8988T (cell line): ENCODE measurements at regions not wholly inside any gene's neighbourhood (a gene's known extent, or its start where the extent isn't known, plus 50 kb on each side); places are given as distances from the start of the nearest gene placed in this dataset.
"Not testable (repeated sequence)": the region's sequence is repeated elsewhere in the genome, so short reads cannot be mapped to it uniquely, and the experiment has no call there.

Experiments
- DNase-seq: peaks from one replicate; pipeline ENCODE4 v3.0.0; 2011

GRCh38 chr20:60785301-60785700, 466.8 kb upstream of the CDH4 start:
- no peak for DNase-seq

- DNase-seq: no peak
Measured at GRCh38 chr20:60785785-60786184, 466.3 kb upstream of the CDH4 start.

- DNase-seq: no peak
Measured at GRCh38 chr20:60786686-60787217, 465.3 kb upstream of the CDH4 start.

GRCh38 chr20:60787276-60787675, 464.8 kb upstream of the CDH4 start:
- DNase-seq: no peak

GRCh38 chr20:60788070-60788469, 464.0 kb upstream of the CDH4 start:
- DNase-seq: no peak

DNA sequence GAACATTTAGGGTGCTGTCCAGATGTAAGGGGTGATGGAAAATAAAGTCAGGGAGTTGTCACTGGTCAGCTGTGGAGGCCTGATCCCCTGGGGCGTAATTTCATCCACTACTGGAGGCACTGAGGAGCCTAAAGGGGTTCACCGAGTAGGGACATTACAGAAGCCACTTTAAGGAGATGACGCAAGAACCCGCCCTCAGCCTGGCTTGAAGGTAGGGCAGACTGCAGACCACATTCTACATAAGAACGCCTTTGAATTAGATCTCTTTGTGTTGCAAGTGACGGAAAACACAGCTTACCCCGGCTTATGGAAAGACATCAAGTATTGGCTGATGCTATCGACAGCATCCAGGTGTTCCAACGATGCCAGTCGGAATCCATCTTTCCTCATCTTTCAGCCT, 462.7 kb upstream of the CDH4 start:
- no peak for DNase-seq

DNA sequence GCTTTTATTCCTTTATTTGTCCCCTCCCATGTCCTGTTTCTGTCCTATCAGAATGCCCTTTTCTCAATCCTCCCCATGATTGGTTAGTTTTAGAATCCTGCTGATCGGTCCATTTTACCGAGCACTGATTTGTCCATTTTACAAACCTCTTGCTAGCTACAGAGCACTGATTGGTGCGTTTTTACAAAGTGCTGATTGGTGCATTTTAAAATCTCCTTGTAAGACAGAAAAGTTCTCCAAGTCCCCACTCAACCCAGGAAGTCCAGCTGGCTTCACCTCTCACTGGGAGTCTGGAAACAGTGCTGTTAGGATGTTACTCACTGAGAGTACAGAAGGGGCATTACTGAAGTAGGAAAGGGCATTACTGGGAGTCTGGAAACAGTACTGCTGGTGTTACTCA, 461.7 kb upstream of the CDH4 start:
- not testable (repeated sequence) for DNase-seq

DNA sequence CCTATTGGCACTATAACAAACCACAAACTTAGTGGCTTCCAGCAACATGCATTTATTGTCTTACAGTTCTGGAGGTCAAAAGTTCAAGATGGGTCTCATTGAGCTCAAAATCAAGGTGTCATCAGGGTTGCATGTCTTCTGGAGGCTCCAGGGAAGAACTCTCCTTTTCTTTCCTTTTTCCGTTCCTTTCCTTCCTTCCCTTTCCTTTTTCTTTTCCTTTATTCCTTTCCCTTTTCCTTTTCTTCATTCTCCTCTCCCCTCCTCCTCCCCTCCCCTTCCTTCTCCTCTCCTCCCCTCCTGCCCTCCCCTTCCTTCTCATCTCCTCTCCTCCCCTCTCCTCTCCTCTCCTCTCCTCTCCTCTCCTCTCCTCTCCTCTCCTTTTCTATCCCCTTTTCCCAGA, 460.2 kb upstream of the CDH4 start:
- no peak for DNase-seq

DNA sequence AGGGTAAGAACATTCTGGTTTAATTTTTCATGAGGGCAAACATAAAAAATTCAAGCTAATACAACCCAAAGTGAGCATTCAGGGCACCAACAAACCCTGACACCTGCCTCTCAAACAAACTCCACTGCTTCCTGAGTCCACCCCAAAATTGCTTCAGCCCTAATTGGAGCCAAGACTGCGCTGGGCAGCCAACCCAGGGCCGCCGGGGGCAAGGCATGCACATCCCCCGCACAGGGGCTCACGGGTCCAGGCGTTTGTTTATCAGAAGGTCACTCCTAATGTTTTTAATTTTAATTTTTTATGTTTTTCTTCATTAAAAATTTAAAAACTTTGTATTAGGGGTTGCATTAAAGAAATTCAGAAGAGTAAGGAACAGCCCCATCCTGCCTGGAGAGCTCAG, 459.1 kb upstream of the CDH4 start:
- no peak for DNase-seq

GRCh38 chr20:60794674-60795073, 457.4 kb upstream of the CDH4 start:
- no peak for DNase-seq

DNA sequence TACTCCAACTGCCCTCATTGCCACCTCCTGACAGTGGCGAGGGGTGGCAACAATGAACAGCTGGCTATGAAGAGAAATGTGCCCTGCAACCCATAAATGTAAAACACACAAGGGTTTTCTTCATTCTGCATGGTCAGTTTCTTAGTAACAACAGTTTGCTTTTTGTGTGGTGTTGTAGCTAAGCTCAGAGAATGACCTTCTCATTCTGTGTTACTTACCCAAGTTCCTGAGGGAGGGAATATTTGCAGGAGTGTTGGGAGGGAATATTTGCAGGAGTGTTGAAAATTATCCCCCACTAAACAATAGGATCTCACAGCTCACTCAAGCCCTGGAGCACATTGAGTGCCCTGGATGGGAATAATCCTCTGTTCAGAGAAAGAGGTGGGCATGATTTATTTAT, 456.4 kb upstream of the CDH4 start:
- no peak for DNase-seq

- DNase-seq: no peak
Measured at GRCh38 chr20:60800185-60800584, 451.9 kb upstream of the CDH4 start.

- DNase-seq: no peak
Measured at GRCh38 chr20:60802676-60803075, 449.4 kb upstream of the CDH4 start.

GRCh38 chr20:60803335-60804055, 448.6 kb upstream of the CDH4 start:
- DNase-seq: no peak

DNA sequence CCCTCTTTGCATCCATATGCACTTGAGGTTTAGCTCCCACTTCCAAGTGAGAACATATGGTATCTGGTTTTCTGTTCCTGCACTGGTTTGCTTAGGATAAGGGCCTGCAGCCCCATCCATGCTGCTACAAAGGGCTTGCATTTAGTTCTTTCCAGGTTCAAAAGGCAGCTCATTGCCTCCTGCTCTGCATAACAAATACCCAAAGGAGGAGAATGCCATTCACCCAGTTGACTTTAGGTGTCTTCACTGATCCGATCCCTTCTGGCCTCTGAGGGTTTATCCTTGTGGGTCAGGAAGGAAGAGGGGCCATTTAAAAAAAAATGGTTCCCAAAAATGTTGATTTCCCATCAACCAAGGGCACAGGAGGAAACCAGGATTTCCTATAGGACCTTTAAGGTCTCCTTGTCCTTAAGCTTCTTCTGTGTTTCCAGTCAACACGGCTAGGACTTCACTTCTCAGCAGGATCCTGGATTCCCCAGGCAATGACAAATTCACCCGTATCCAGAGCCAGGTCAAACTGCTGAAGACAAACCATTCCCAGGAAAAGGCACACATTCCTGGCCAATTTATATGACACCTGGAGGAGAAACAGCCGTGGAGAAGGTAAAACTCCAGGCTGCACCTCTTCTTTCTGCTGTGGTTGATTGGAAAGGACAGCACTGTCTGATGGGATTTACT, 447.7 kb upstream of the CDH4 start:
- DNase-seq: no peak

DNA sequence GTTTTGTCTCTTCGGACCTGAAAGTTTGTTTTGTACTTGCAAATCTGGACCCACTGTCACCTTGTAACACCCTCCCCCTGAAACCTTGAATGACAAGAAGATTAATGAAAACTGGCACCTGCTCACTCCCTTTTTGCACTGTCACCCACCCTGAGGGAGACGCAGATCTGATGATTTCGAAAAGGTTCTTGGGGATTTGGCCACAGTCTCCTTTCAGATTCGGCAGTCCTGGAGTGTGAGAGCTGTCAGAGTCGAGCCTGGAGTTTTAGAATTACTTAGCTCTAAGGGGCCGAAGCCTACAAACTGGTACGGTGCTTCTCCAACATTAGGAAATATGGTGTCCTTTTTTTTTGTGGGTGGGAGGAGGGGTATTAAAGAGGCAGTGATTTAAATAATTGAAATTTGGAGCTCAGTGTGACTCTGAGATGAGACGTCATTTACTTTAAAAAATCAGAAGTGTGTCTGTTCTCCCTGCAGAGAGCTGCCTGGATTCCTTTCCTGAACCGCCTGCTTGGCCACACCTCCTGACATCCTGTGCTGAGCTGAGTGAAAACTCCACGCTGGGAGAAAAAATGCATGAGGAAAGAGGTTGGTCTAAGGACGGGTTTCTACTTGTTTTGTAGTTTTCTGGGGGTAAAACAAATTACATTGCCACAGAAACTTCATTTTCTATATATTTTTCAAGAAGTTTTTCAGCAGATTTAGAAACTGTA, 447.0 kb upstream of the CDH4 start:
- DNase-seq: no peak

GRCh38 chr20:60806354-60806753, 445.7 kb upstream of the CDH4 start:
- no peak for DNase-seq

GRCh38 chr20:60806824-60807223, 445.2 kb upstream of the CDH4 start:
- no peak for DNase-seq

DNA sequence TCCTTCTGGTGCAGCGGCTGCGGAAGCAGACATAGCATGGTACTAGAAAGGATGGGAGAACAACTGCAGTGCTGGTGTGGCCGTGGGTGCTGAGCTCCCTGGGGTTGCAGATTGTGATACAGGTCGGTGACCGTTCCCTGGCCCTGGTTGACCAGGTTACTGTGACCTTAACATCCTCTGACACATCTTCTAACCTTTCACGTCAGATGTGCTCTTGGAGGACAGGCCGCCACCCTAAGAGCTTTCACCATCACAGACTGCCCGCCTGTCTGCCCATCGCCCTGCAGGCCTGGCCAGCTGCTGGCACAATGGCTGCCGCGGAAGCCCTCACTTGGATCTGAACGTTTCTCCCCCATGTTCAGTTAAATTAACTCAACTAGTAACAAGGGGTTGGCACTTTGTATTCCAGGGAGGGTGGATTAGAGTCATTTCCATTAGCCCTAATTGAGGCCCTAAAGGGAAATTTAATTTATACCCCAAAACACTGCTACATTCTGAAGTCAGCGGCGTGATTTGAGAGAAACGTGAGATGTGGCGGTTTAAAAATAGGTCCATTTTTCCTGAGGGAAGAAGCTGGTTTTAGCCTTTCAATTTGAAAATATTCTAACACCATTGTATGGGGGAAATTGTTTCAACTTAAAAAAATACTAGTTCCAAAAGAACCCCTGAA, 443.9 kb upstream of the CDH4 start:
- DNase-seq: no peak

GRCh38 chr20:60808701-60809100, 443.4 kb upstream of the CDH4 start:
- DNase-seq: no peak

GRCh38 chr20:60810561-60810960, 441.5 kb upstream of the CDH4 start:
- DNase-seq: no peak

DNA sequence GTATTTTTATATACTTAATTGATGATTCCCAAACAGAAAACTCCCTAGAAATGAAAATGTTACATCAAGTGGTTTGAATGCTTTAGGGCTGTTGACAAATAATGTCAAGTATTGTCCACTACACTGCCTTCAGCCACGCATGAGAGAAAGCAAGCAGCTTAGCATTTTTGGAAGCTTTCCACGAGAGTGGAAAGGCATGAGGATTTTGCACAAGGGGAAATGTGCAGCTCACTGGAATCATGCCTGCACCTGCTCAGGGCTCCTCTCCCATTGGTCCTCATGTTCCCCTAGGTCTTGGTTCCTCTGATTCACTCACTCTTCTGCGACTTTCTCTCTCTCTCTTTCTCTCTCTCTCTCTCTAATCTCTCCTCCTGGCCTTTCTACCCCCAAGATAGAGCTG, 439.5 kb upstream of the CDH4 start:
- DNase-seq: no peak

- no peak for DNase-seq
Measured at GRCh38 chr20:60813066-60813465, 439.0 kb upstream of the CDH4 start.
